Naive thymus-derived CD8-positive, alpha-beta T cell (primary cell): ENCODE measurements at regions not wholly inside any gene's neighbourhood (a gene's known extent, or its start where the extent isn't known, plus 50 kb on each side); places are given as distances from the start of the nearest gene placed in this dataset.

ENCODE experiments used
- ATAC-seq, 2 donors: fragments of 150-1000 bp; cut with Tn5 transposase in 1 of 2; sonication (Bioruptor Pico), chemical (Tn5 transposase) in 1 of 2; 1 replicate in 1 of 2; 2 replicates in 1 of 2; pipeline ENCODE4 v1.10.0; 2021; ENCODE audit warnings: mild to moderate bottlenecking in 2 of 2, moderate library complexity in 2 of 2
- POLR2A ChIA-PET: fragments of 350-600 bp; sonication (Branson Sonifier 250); formaldehyde crosslinking; loops from one replicate; lab custom pipeline; 2021; ENCODE audit warnings: antibody characterized with exemption; lab: Charles Lee
- DNase-seq, 10 donors: peaks; one replicate each; pipeline versions ENCODE4 v3.0.0 to v3.0.0-alpha.2; 2020 to 2022
- H3K27ac Mint-ChIP-seq, 10 donors: one replicate each; pipeline ENCODE4 v1.8.0; 2020 to 2022; ENCODE audit warnings: mild to moderate bottlenecking in 10 of 10, mixed read lengths in 10 of 10, moderate library complexity in 4 of 10, inconsistent platforms in 1 of 10
- H3K27me3 Mint-ChIP-seq, 5 donors: one replicate each; pipeline ENCODE4 v1.8.0; 2021 to 2022; ENCODE audit warnings: mixed read lengths in 5 of 5
- H3K36me3 Mint-ChIP-seq, 3 donors: one replicate each; pipeline ENCODE4 v1.8.0; 2020 to 2022; ENCODE audit warnings: mixed read lengths in 3 of 3, mild to moderate bottlenecking in 2 of 3, inconsistent platforms in 1 of 3
- H3K4me1 Mint-ChIP-seq, 4 donors: one replicate each; pipeline ENCODE4 v1.8.0; 2021 to 2022; ENCODE audit warnings: mixed read lengths in 4 of 4
- H3K4me3 Mint-ChIP-seq, 10 donors: one replicate each; pipeline ENCODE4 v1.8.0; 2020 to 2022; ENCODE audit warnings: mild to moderate bottlenecking in 10 of 10, mixed read lengths in 10 of 10, moderate library complexity in 6 of 10, inconsistent platforms in 1 of 10
- H3K9me3 Mint-ChIP-seq, 9 donors: one replicate each; pipeline ENCODE4 v1.8.0; 2020 to 2022; ENCODE audit warnings: mixed read lengths in 9 of 9, mild to moderate bottlenecking in 3 of 9, inconsistent platforms in 1 of 9, moderate library complexity in 1 of 9

GRCh38 chr9:90342607-90343006 is 300.0 kb downstream of the DIRAS2 start:
- H3K9me3 Mint-ChIP-seq, result peaks cover 0 to 9% (median 2%) of the 10 kb centered on the region in 9 donors

GRCh38 chr9:90343366-90343765 is 299.3 kb downstream of the DIRAS2 start:
- DNase-seq, result no peak
- ATAC-seq, result no peak
- Mint-ChIP-seq H3K4me1 (no peaks in the 10 kb centered on the region), H3K4me3 (no peak overlapping the region), H3K27me3 (peaks cover 22 to 47% (median 35%) of the 10 kb centered on the region in 5 donors), H3K36me3 (no peaks in the 10 kb centered on the region), H3K9me3 (peaks cover 0 to 9% (median 2%) of the 10 kb centered on the region in 9 donors), H3K27ac (no peak overlapping the region)
- POLR2A ChIA-PET, result interaction anchor here (0.6 kb wide), 1 partner anchor 327 kb away, joined by 3 read pairs; no protein-coding TSS in a partner anchor

More at GRCh38 chr9:90342607-90343006, 300.0 kb downstream of the DIRAS2 start:
- DNase-seq, result no peak
- H3K36me3 Mint-ChIP-seq, result no peaks in the 10 kb centered on the region
- ATAC-seq, result no peak
- H3K4me1 Mint-ChIP-seq, result no peaks in the 10 kb centered on the region
- H3K4me3 Mint-ChIP-seq, result no peak overlapping the region
- POLR2A ChIA-PET, result no interaction called here
- no peak overlapping the region for H3K27ac Mint-ChIP-seq
- peaks cover 16 to 39% (median 30%) of the 10 kb centered on the region in 5 donors for H3K27me3 Mint-ChIP-seq

GRCh38 chr9:90343991-90344390 is 298.6 kb downstream of the DIRAS2 start:
- Mint-ChIP-seq H3K27ac (no peak overlapping the region), H3K36me3 (no peaks in the 10 kb centered on the region), H3K9me3 (peaks cover 0 to 9% (median 2%) of the 10 kb centered on the region in 9 donors), H3K4me3 (no peak overlapping the region), H3K4me1 (no peaks in the 10 kb centered on the region), H3K27me3 (peaks cover 24 to 53% (median 40%) of the 10 kb centered on the region in 5 donors)
- ATAC-seq (no peak), DNase-seq (no peak)
- POLR2A ChIA-PET, result interaction anchor here (0.6 kb wide), 1 partner anchor 328 kb away, joined by 3 read pairs; no protein-coding TSS in a partner anchor

- H3K27me3 Mint-ChIP-seq, result peaks cover 9 to 30% (median 20%) of the 10 kb centered on the region in 5 donors
- H3K9me3 Mint-ChIP-seq, result peaks cover 0 to 4% (median 0%) of the 10 kb centered on the region in 9 donors
- POLR2A ChIA-PET, result no interaction called here
- H3K4me3 Mint-ChIP-seq, result no peak overlapping the region
- ATAC-seq (no peak), DNase-seq (no peak)
- H3K27ac Mint-ChIP-seq, result no peak overlapping the region
- H3K36me3 Mint-ChIP-seq, result no peaks in the 10 kb centered on the region
- H3K4me1 Mint-ChIP-seq, result no peaks in the 10 kb centered on the region
These were observed 277.0 kb downstream of the DIRAS2 start for GRCh38 chr9:90365666-90366065.

GRCh38 chr9:90368241-90368640 is 274.4 kb downstream of the DIRAS2 start:
- H3K27me3 Mint-ChIP-seq, result peaks cover 10 to 52% (median 23%) of the 10 kb centered on the region in 5 donors
- DNase-seq (no peak), ATAC-seq (no peak)
- no peaks in the 10 kb centered on the region for H3K36me3 Mint-ChIP-seq
- H3K4me3 Mint-ChIP-seq, result no peak overlapping the region
- H3K4me1 Mint-ChIP-seq, result no peaks in the 10 kb centered on the region
- peaks cover 0 to 2% (median 0%) of the 10 kb centered on the region in 9 donors for H3K9me3 Mint-ChIP-seq
- POLR2A ChIA-PET, result no interaction called here
- H3K27ac Mint-ChIP-seq, result no peak overlapping the region

- ATAC-seq (no peak), DNase-seq (no peak)
- Mint-ChIP-seq H3K27me3 (peaks cover 7 to 52% (median 23%) of the 10 kb centered on the region in 5 donors), H3K27ac (no peak overlapping the region), H3K4me3 (no peak overlapping the region), H3K36me3 (no peaks in the 10 kb centered on the region), H3K9me3 (no peaks in the 10 kb centered on the region), H3K4me1 (no peaks in the 10 kb centered on the region)
- POLR2A ChIA-PET, result no interaction called here
These were observed 273.7 kb downstream of the DIRAS2 start for GRCh38 chr9:90368928-90369327.

DNA sequence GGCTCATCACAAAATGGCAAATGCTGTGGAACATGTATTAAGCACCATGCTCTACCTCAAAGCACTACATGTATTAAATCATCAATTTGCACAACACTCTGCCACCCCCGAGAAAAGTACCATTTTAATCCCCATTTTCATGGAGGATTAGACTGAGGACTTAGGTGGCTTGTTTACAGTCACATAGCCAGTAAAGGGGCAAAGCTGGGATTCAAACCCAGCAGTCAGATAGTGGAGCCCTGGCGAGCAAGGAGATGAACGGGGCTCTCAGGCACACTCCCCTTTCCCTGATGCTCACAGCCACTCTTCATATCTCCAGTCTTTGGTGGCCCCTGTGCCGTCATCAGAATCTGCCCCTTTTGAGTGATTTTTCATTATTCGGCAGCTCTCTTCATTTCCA is 262.9 kb downstream of the DIRAS2 start:
- H3K9me3 Mint-ChIP-seq, result no peaks in the 10 kb centered on the region

DNA sequence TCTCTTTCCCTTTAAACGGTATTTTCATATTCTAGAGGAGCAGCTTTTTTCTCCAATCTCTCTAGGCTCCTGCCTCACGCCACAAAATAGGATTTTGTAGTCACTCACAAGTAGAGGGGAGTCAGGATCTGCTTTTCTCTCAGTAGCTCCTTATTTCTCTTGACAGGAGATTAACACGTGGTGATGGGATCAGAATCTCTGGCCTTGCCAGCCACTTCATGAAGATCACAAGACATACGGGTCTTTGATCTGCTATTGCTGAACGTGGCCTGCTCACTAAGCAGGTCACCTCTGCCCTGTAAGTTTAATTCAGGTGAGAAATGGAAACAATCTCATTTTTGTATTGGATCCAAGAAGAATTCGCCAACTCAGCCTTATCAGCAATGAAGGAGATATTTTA is 257.5 kb downstream of the DIRAS2 start:
- POLR2A ChIA-PET, result no interaction called here
- no peak overlapping the region for H3K27ac Mint-ChIP-seq
- H3K9me3 Mint-ChIP-seq, result no peaks in the 10 kb centered on the region
- H3K4me3 Mint-ChIP-seq, result no peak overlapping the region
- H3K27me3 Mint-ChIP-seq, result peaks cover 9 to 43% (median 20%) of the 10 kb centered on the region in 5 donors
- no peaks in the 10 kb centered on the region for H3K4me1 Mint-ChIP-seq
- no peaks in the 10 kb centered on the region for H3K36me3 Mint-ChIP-seq
- DNase-seq, result no peak
- ATAC-seq, result no peak

More for the DNA sequence above, 262.9 kb downstream of the DIRAS2 start:
- Mint-ChIP-seq H3K4me3 (no peak overlapping the region), H3K36me3 (no peaks in the 10 kb centered on the region), H3K27me3 (peaks cover 12 to 47% (median 18%) of the 10 kb centered on the region in 5 donors), H3K4me1 (no peaks in the 10 kb centered on the region), H3K27ac (no peak overlapping the region)
- ATAC-seq (no peak), DNase-seq (no peak)
- POLR2A ChIA-PET, result no interaction called here

- H3K36me3 Mint-ChIP-seq, result no peaks in the 10 kb centered on the region
- DNase-seq, result no peak
- no peak overlapping the region for H3K27ac Mint-ChIP-seq
- H3K4me1 Mint-ChIP-seq, result no peaks in the 10 kb centered on the region
- POLR2A ChIA-PET, result no interaction called here
- no peak for ATAC-seq
- no peak overlapping the region for H3K4me3 Mint-ChIP-seq
- H3K9me3 Mint-ChIP-seq, result no peaks in the 10 kb centered on the region
- H3K27me3 Mint-ChIP-seq, result peaks cover 9 to 20% (median 17%) of the 10 kb centered on the region in 5 donors
These were observed 249.1 kb downstream of the DIRAS2 start for GRCh38 chr9:90393365-90394152.

- ATAC-seq (no peak), DNase-seq (no peak)
- POLR2A ChIA-PET, result no interaction called here
- Mint-ChIP-seq H3K9me3 (no peaks in the 10 kb centered on the region), H3K27ac (no peak overlapping the region), H3K27me3 (peaks cover 6 to 26% (median 12%) of the 10 kb centered on the region in 5 donors), H3K4me1 (no peaks in the 10 kb centered on the region), H3K4me3 (no peak overlapping the region), H3K36me3 (no peaks in the 10 kb centered on the region)
These were observed 247.8 kb downstream of the DIRAS2 start for GRCh38 chr9:90394871-90395270.

DNA sequence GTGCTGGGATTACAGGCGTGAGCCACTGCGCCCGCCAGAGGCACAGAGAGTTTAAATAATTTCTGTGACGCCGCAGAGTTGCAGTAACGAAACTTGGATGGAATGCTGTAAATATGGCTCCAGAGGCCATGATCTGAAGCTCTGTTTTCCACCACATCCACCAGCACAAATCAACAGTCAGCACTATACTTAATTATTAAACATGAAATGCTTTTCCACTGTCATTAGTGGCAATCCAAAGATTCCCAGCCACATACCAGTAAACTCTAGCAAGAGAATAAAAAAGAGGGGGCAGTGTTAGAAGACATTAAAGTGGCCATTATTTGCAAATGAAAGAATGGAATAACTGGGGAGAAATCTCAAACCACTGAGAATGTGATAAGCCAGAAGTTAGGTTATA is 242.5 kb downstream of the DIRAS2 start:
- no peak for DNase-seq
- Mint-ChIP-seq H3K27me3 (peaks cover 8 to 26% (median 20%) of the 10 kb centered on the region in 5 donors), H3K4me1 (no peaks in the 10 kb centered on the region), H3K4me3 (no peak overlapping the region), H3K27ac (no peak overlapping the region), H3K9me3 (no peaks in the 10 kb centered on the region), H3K36me3 (no peaks in the 10 kb centered on the region)
- POLR2A ChIA-PET, result no interaction called here
- no peak for ATAC-seq

DNA sequence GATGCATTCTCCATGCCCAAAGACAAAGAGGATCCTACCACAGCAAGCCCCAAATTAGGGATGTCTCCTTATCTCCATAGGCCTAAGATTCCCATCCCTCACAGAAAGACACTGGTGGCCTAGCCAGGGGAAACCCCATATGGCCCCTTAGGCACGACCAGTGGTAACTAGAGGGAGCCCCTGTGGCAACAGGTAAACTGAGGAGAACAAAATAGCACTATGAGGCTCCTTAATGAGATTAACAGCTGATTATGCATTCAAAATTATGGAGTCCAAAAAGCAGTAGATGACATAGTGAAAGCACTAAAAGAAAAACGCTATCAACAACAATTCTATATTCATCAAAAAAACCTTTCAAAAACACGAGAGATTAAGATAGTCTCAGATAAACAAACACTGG is 234.0 kb downstream of the DIRAS2 start:
- Mint-ChIP-seq H3K36me3 (peaks cover 0 to 9% (median 0%) of the 10 kb centered on the region in 3 donors), H3K9me3 (peaks cover 4 to 33% (median 13%) of the 10 kb centered on the region in 9 donors), H3K27ac (no peak overlapping the region), H3K27me3 (peaks cover 2 to 9% (median 4%) of the 10 kb centered on the region in 5 donors), H3K4me1 (no peaks in the 10 kb centered on the region), H3K4me3 (no peak overlapping the region)
- no peak for DNase-seq
- POLR2A ChIA-PET, result no interaction called here
- ATAC-seq, result no peak

DNA sequence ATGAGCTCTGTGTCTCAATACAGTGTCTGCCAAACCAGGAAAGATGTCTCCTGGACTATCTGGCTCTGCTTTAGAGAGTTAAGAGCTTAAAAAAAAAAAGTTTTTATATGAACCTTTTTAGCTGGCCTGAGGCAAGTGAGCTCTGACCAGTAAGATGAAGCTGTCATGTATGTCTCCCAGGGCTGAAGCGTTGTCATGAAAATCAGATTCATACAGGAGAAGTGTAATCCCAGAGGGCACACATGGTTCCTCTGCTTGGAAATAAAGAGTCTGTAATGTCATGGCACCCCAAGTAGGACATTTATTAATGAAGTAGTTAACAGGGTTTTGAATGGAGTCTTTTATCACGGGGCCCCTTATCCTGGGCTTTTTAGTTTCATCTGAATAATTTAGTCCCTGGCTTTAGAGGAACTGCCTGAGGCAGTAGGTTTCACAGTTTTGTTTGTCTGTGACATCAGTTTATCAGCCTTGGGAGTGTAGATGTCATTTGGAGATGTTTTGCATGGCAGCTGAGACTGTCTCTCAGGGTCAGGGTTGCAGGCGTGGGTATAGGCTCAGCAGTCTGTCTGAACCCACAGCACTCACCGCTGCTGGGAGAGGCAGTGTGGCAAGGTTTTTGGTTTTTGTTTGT is 223.3 kb downstream of the DIRAS2 start:
- ATAC-seq, result no peak
- H3K9me3 Mint-ChIP-seq, result no peaks in the 10 kb centered on the region
- peaks cover 0 to 27% (median 5%) of the 10 kb centered on the region in 5 donors for H3K27me3 Mint-ChIP-seq
- no peak overlapping the region for H3K4me3 Mint-ChIP-seq
- no peak for DNase-seq
- no peaks in the 10 kb centered on the region for H3K4me1 Mint-ChIP-seq
- H3K27ac Mint-ChIP-seq, result no peak overlapping the region
- no peaks in the 10 kb centered on the region for H3K36me3 Mint-ChIP-seq
- POLR2A ChIA-PET, result no interaction called here
